ENCODE measurements at regions not wholly inside any gene's neighbourhood (a gene's known extent, or its start where the extent isn't known, plus 50 kb on each side); places are given as distances from the start of the nearest gene placed in this dataset.
A peak's percentile ranks its signal among the peaks of the same experiment; 100 is the strongest.

GRCh38 chr6:153625089-153625488 lies 414.0 kb upstream of the OPRM1 start:
- Histone ChIP-seq H3K14ac (ENCODE audit: insufficient read depth, low read length) (no peak overlapping the region), H3K9ac (ENCODE audit: extremely low read depth, insufficient read length, low read length) (no peak overlapping the region), H4K8ac (replicated peaks; ENCODE audit: insufficient read length, low read depth, low read length) (no peak overlapping the region), H3K79me2 (ENCODE audit: insufficient read depth, low read length) (no peaks in the 10 kb centered on the region), H4K20me1 (ENCODE audit: control insufficient read depth, insufficient read depth, insufficient read length) (no peaks in the 10 kb centered on the region), H3K9me3 (ENCODE audit: control insufficient read depth, low read depth, low read length) (no peaks in the 10 kb centered on the region), H2BK15ac (ENCODE audit: low read depth, low read length) (no peak overlapping the region), H3T11ph (ENCODE audit: low read length) (no peak overlapping the region), H3K23ac (ENCODE audit: insufficient read length, low read depth, low read length) (no peak overlapping the region), H2BK5ac (ENCODE audit: insufficient read length, low read length) (no peak overlapping the region), H2AK5ac (ENCODE audit: insufficient read length, low read length) (no peak overlapping the region), H3K79me1 (ENCODE audit: insufficient read depth, low read depth, low read length, poor library complexity, severe bottlenecking) (no peaks in the 10 kb centered on the region), H4K5ac (ENCODE audit: insufficient read length, low read depth, low read length) (no peak overlapping the region), H3K56ac (ENCODE audit: insufficient read length, low read depth, low read length) (no peak overlapping the region), H4K91ac (ENCODE audit: insufficient read length, low read depth, low read length) (no peak overlapping the region), H2BK20ac (ENCODE audit: low read depth, low read length, poor library complexity, severe bottlenecking) (no peak overlapping the region), H3K27ac (ENCODE audit: insufficient read length, low read depth, low read length) (no peak overlapping the region), H3K4me1 (ENCODE audit: insufficient read depth, low read length) (no peaks in the 10 kb centered on the region), H2BK120ac (ENCODE audit: low read depth, low read length, poor library complexity, severe bottlenecking) (no peak overlapping the region), H2BK12ac (ENCODE audit: insufficient read length, low read depth, low read length) (no peak overlapping the region), H3K4ac (ENCODE audit: low read depth, low read length) (no peak overlapping the region), H2AFZ (ENCODE audit: low read length) (no peak overlapping the region), H3K23me2 (ENCODE audit: insufficient read length, low read depth, low read length, poor library complexity, severe bottlenecking) (no peaks in the 10 kb centered on the region), H3K4me2 (ENCODE audit: insufficient read depth, insufficient read length, low read length) (no peak overlapping the region), H3K27me3 (ENCODE audit: insufficient read depth, low read length) (no peaks in the 10 kb centered on the region), H3K18ac (ENCODE audit: insufficient read length, low read depth, low read length) (peak overlapping the region; percentile 21)
- Mint-ChIP-seq H3K36me3 (ENCODE audit: insufficient read depth in 1 of 3, low read depth in 3 of 3) (no peaks in the 10 kb centered on the region), H3K27ac (peak overlapping the region in 2 of 3 experiments; percentile 45 to 61; a peak in 3 of 7 replicates), H3K27me3 (ENCODE audit: low read depth) (no peaks in the 10 kb centered on the region), H3K9me3 (no peaks in the 10 kb centered on the region), H3K4me1 (peaks cover 5 to 6% of the 10 kb centered on the region in 2 experiments), H3K4me3 (no peak overlapping the region)
- TF ChIP-seq CTCF (conservative IDR thresholded peaks at IDR 0.05) = no peak
- no peak for DNase-seq
- WGBS (ENCODE audit: extremely low coverage, insufficient read length, low lambda C conversion rate) = no CpG with 5 or more reads among the region's 3 CpGs
